GM19463 (cell line): ENCODE measurements at regions not wholly inside any gene's neighbourhood (a gene's known extent, or its start where the extent isn't known, plus 50 kb on each side); places are given as distances from the start of the nearest gene placed in this dataset.
A peak's percentile ranks its signal among the peaks of the same experiment; 100 is the strongest.

Experiments
- ATAC-seq: cut with Tn5 transposase; IDR thresholded peaks from one replicate; pipeline ENCODE4 v1.9.1; 2021; ENCODE audit warnings: mild to moderate bottlenecking, moderate library complexity; ENCODE audit not compliant: unreplicated experiment

- ATAC-seq, result no peak
These were observed 442.4 kb downstream of the CCSER2 start for GRCh38 chr10:84770824-84771223.

GRCh38 chr10:84783386-84783785 is 455.0 kb downstream of the CCSER2 start:
- ATAC-seq, result peak; percentile 83

- no peak for ATAC-seq
These were observed 455.5 kb downstream of the CCSER2 start for GRCh38 chr10:84783909-84784308.

- no peak for ATAC-seq
These were observed 456.4 kb downstream of the CCSER2 start for GRCh38 chr10:84784749-84785148.

GRCh38 chr10:84789026-84789425 is 460.6 kb downstream of the CCSER2 start:
- no peak for ATAC-seq

GRCh38 chr10:84798312-84798711 is 469.9 kb downstream of the CCSER2 start:
- no peak for ATAC-seq

- no peak for ATAC-seq
These were observed 472.8 kb downstream of the CCSER2 start for GRCh38 chr10:84801156-84801555.

GRCh38 chr10:84801916-84802315 is 473.5 kb downstream of the CCSER2 start:
- no peak for ATAC-seq

GRCh38 chr10:84805149-84805548 is 476.8 kb downstream of the CCSER2 start:
- ATAC-seq, result no peak

- ATAC-seq, result no peak
These were observed 482.7 kb downstream of the CCSER2 start for GRCh38 chr10:84811113-84811512.

GRCh38 chr10:84818961-84819360 is 490.6 kb downstream of the CCSER2 start:
- no peak for ATAC-seq

GRCh38 chr10:84820120-84820519 is 491.7 kb downstream of the CCSER2 start:
- ATAC-seq, result no peak

- ATAC-seq, result no peak
These were observed 492.2 kb downstream of the CCSER2 start for GRCh38 chr10:84820596-84820995.

- ATAC-seq, result no peak
These were observed 494.7 kb downstream of the CCSER2 start for GRCh38 chr10:84822931-84823630.

GRCh38 chr10:84824525-84824924 is 496.1 kb downstream of the CCSER2 start:
- ATAC-seq, result no peak

- no peak for ATAC-seq
These were observed 496.9 kb downstream of the CCSER2 start for GRCh38 chr10:84825330-84825729.

- no peak for ATAC-seq
These were observed 498.3 kb downstream of the CCSER2 start for GRCh38 chr10:84826704-84827103.

GRCh38 chr10:84829131-84829530 is 500.7 kb downstream of the CCSER2 start:
- no peak for ATAC-seq

- ATAC-seq, result no peak
These were observed 508.8 kb downstream of the CCSER2 start for GRCh38 chr10:84837041-84837812.

- no peak for ATAC-seq
These were observed 509.5 kb downstream of the CCSER2 start for GRCh38 chr10:84837877-84838276.

- no peak for ATAC-seq
These were observed 510.5 kb downstream of the CCSER2 start for GRCh38 chr10:84838851-84839250.

- no peak for ATAC-seq
These were observed 514.2 kb downstream of the CCSER2 start for GRCh38 chr10:84842593-84842992.
